ENCODE measurements at regions not wholly inside any gene's neighbourhood (a gene's known extent, or its start where the extent isn't known, plus 50 kb on each side); places are given as distances from the start of the nearest gene placed in this dataset.

DNA sequence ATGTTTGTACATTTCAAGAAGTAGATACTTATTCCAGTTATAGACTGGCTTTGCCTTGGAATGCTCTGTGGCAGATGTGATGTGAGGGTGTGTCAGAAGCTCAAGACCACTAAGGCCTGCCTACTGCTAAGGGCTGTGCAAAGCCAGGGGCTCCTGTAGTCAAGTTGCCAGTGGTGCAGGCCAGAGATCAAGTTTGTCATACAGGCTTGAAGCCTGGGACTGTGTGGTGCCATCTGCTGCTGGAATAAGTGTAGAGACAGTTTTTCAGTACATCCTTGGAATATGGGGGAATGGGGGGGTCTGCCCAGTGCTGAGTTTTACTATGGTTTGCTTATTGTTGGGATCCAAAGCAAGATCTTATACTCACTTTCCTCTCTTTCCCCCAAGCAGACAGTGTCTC, 649.9 kb upstream of the FOXG1 start:
- Histone ChIP-seq H3K27ac (no peak overlapping the region), H3K4me1 (no peaks in the 10 kb centered on the region), H3K4me3 (no peak overlapping the region), H3K27me3 (no peaks in the 10 kb centered on the region), H3K9me3 (peaks cover 0 to 6% of the 10 kb centered on the region in 2 donors), H3K36me3 (no peaks in the 10 kb centered on the region)
- TF ChIP-seq, protein P1, sequence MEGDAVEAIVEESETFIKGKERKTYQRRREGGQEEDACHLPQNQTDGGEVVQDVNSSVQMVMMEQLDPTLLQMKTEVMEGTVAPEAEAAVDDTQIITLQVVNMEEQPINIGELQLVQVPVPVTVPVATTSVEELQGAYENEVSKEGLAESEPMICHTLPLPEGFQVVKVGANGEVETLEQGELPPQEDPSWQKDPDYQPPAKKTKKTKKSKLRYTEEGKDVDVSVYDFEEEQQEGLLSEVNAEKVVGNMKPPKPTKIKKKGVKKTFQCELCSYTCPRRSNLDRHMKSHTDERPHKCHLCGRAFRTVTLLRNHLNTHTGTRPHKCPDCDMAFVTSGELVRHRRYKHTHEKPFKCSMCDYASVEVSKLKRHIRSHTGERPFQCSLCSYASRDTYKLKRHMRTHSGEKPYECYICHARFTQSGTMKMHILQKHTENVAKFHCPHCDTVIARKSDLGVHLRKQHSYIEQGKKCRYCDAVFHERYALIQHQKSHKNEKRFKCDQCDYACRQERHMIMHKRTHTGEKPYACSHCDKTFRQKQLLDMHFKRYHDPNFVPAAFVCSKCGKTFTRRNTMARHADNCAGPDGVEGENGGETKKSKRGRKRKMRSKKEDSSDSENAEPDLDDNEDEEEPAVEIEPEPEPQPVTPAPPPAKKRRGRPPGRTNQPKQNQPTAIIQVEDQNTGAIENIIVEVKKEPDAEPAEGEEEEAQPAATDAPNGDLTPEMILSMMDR (IDR thresholded peaks at IDR 0.05), result no peak
- DNase-seq (ENCODE audit: low spot score), result no peak

DNA sequence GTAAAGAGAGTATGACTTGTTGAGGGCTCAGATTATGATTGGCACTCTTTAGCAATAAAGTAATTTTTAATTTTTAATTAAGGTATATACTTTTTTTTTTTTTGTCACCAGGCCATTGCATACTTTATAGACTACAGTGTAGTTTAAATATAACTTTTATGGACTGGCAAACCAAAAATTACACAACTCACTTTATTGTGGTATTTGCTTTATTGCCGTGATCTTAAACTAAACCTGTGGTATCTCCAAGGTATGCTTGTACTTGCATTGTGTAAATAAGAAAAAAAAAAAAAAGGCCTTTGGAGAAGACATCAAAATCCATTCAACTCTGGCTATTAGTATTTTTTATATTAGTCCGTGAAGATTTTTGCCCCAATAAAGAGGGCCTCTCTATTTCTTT, 646.7 kb upstream of the FOXG1 start:
- Histone ChIP-seq H3K36me3 (no peaks in the 10 kb centered on the region), H3K27me3 (no peaks in the 10 kb centered on the region), H3K9me3 (peaks cover 0 to 6% of the 10 kb centered on the region in 2 donors), H3K27ac (no peak overlapping the region), H3K4me1 (no peaks in the 10 kb centered on the region), H3K4me3 (no peak overlapping the region)
- no peak for DNase-seq (ENCODE audit: low spot score)
- TF ChIP-seq, protein P1 (IDR thresholded peaks at IDR 0.05), result no peak

DNA sequence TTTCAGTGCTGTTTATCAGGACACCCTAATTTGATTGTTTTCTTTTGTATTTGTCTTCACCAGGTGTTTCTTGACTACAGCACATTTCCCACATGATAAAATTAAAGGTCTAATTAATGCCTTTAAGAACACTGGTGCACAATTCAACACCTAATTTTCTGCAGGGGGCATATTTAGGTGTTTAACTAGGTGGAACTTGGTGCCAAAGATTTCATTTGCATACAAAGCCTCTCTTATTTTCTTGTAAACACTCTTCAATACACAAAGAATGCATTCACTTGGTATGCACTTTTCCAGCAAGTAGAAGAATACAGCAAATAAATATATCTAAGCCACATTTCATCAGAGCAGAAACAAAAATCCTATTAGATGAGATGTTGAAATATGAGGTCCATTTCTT, 646.2 kb upstream of the FOXG1 start:
- peaks cover 0 to 6% of the 10 kb centered on the region in 2 donors for H3K9me3 ChIP-seq
- H3K36me3 ChIP-seq, result no peaks in the 10 kb centered on the region
- DNase-seq (ENCODE audit: low spot score), result no peak

DNA sequence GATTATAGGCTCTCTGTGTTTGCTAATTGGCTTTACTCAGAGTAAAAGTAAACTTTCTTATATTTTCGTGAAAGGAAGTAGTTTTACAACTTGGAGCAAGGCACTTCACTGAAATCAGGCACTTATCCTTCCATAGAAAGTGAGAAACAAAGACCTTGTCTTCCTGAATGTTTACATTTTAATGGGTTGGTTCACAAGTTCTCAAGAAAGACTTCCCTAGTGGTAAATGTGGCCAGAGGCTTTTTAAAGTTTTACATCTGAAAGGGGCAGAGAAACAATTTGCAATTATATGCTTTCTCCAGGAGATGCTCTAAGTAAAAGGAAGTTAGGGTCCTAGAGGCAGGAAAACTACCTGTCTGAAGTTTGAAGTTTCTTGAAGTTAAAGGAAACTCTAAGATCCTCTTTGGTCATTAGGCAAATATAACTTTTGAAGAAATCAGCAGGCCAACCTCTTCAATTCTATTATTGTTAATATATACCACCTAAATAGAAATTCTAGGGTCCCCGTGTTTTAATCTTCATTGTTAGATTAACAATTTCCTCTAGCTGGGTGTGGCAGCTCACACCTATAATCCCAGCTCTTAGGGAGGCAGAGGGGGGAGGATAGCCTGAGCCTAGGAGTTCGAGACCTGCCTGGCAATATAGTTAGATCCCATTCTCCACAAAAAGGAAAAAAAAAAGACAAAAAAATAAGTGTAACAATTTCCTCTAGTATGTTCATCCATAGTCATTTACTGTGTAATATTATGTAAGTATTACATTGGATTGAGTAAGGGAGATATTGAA, 644.9 kb upstream of the FOXG1 start:
- no peaks in the 10 kb centered on the region for H3K4me1 ChIP-seq
- H3K27ac ChIP-seq, result no peak overlapping the region
- H3K4me3 ChIP-seq, result no peak overlapping the region
- H3K27me3 ChIP-seq, result no peaks in the 10 kb centered on the region
- no peaks in the 10 kb centered on the region for H3K36me3 ChIP-seq
- H3K9me3 ChIP-seq, result peaks cover 0 to under 1% of the 10 kb centered on the region in 2 donors
- TF ChIP-seq, protein P1 (IDR thresholded peaks at IDR 0.05), result no peak
- no peak for DNase-seq (ENCODE audit: low spot score)

More for the DNA sequence above, 646.2 kb upstream of the FOXG1 start:
- H3K4me1 ChIP-seq, result no peaks in the 10 kb centered on the region
- TF ChIP-seq, protein P1 (IDR thresholded peaks at IDR 0.05), result no peak
- H3K27ac ChIP-seq, result no peak overlapping the region
- no peaks in the 10 kb centered on the region for H3K27me3 ChIP-seq
- no peak overlapping the region for H3K4me3 ChIP-seq

DNA sequence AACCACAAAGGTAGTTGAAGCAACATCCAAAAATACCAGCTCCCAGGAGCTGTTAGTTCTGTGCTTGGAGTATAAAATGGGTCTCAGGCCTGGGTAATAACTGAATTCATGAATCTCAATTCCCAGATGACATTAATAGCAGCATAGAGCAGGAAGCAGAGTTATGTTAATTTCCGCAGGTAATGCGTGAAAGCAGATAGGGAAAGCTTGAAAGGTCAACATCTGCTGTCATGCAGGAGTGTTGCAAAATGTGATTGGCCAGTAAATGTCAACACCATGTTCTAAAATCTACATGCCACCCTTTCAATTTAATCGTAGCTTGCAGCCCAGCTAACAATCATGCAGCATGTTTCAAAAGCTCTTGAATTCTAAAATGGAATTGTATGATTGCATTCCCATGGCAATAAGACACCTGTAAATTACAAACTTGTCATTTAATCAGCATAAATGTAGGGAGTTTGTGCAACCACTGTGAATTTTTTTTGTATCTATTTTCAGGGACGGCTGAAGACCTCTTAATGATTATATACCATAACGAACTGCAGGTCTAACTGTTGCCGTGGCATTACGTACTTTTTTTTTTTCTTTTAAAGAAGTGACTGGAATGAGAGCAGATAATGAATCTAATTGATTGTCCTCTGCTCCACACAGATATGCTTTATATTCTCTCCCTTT, 635.8 kb upstream of the FOXG1 start:
- no peak for DNase-seq (ENCODE audit: low spot score)
- Histone ChIP-seq H3K4me1 (no peaks in the 10 kb centered on the region), H3K27me3 (no peaks in the 10 kb centered on the region), H3K27ac (no peak overlapping the region), H3K9me3 (peaks cover 0 to 4% of the 10 kb centered on the region in 2 donors), H3K36me3 (no peaks in the 10 kb centered on the region), H3K4me3 (no peak overlapping the region)
- TF ChIP-seq, protein P1 (IDR thresholded peaks at IDR 0.05), result no peak

Measured in right atrium auricular region (tissue), 2 donors.